Fibroblast of lung (primary cell): ENCODE measurements at regions not wholly inside any gene's neighbourhood (a gene's known extent, or its start where the extent isn't known, plus 50 kb on each side); places are given as distances from the start of the nearest gene placed in this dataset.

Experiments
- DNase-seq, 2 donors: peaks; one replicate each; pipeline versions ENCODE4 v3.0.0 to v3.0.0-alpha.2; 2010; ENCODE audit warnings: low read depth in 2 of 2
- H2AFZ ChIP-seq: 2 replicates; pipeline ENCODE4 v1.5.1; 2012; ENCODE audit warnings: low read length, control low read depth, inconsistent platforms
- H3K27ac ChIP-seq: 2 replicates; pipeline ENCODE4 v1.5.1; 2011; ENCODE audit warnings: low read length, control low read depth; ENCODE audit not compliant: insufficient read depth
- H3K27me3 ChIP-seq: 2 replicates; pipeline ENCODE4 v1.5.1; 2011; ENCODE audit warnings: mild to moderate bottlenecking, low read length; ENCODE audit not compliant: control insufficient read depth, insufficient read depth
- H3K36me3 ChIP-seq: 2 replicates; pipeline ENCODE4 v1.5.1; 2011; ENCODE audit warnings: low read length; ENCODE audit not compliant: control insufficient read depth, insufficient read depth
- H3K4me1 ChIP-seq: 2 replicates; pipeline ENCODE4 v1.5.1; 2011; ENCODE audit warnings: low read length; ENCODE audit not compliant: control insufficient read depth, insufficient read depth; ENCODE audit errors: extremely low read depth
- H3K4me2 ChIP-seq: 2 replicates; pipeline ENCODE4 v1.5.1; 2011; ENCODE audit warnings: low read length, control low read depth; ENCODE audit not compliant: insufficient read depth; ENCODE audit errors: extremely low read depth
- H3K4me3 ChIP-seq, 4 experiments: fragments of 200-600 bp in 1 of 4; sonication (generic) in 1 of 4; replicated peaks in 1 of 4; 2 replicates each; pipeline ENCODE4 v1.5.1; 2011 to 2016; ENCODE audit warnings: low read length in 4 of 4, low read depth in 3 of 4, mild to moderate bottlenecking in 3 of 4, control low read depth in 2 of 4, inconsistent platforms in 1 of 4, mixed read lengths in 1 of 4; ENCODE audit not compliant: insufficient read depth in 1 of 4; ENCODE audit errors: control extremely low read depth in 1 of 4
- H3K79me2 ChIP-seq: 2 replicates; pipeline ENCODE4 v1.5.1; 2012; ENCODE audit warnings: mild to moderate bottlenecking, low read length, inconsistent platforms; ENCODE audit not compliant: control insufficient read depth, insufficient read depth
- H3K9ac ChIP-seq: 2 replicates; pipeline ENCODE4 v1.5.1; 2011; ENCODE audit warnings: mild to moderate bottlenecking, low read length, control low read depth; ENCODE audit not compliant: insufficient read depth
- H3K9me3 ChIP-seq: 2 replicates; pipeline ENCODE4 v1.5.1; 2012; ENCODE audit warnings: low read depth, low read length; ENCODE audit not compliant: control insufficient read depth, insufficient read depth
- H4K20me1 ChIP-seq: 2 replicates; pipeline ENCODE4 v1.5.1; 2011; ENCODE audit warnings: low read length; ENCODE audit not compliant: control insufficient read depth, insufficient read depth; ENCODE audit errors: extremely low read depth
- EZH2 ChIP-seq: IDR thresholded peaks from 2 replicates; pipeline ENCODE4 v1.5.1; 2012; ENCODE audit warnings: low read length, control low read depth, mild to moderate bottlenecking; ENCODE audit errors: missing control alignments
- TF ChIP-seq, protein P1 (sequence below), 2 donors: IDR thresholded peaks in 1 of 2; conservative IDR thresholded peaks in 1 of 2; 1 replicate in 1 of 2; 2 replicates in 1 of 2; pipeline ENCODE4 v1.5.1; 2011 to 2012; ENCODE audit warnings: low read length in 2 of 2, control low read depth in 1 of 2, inconsistent platforms in 1 of 2, low read depth in 1 of 2, mild to moderate bottlenecking in 1 of 2

DNA sequence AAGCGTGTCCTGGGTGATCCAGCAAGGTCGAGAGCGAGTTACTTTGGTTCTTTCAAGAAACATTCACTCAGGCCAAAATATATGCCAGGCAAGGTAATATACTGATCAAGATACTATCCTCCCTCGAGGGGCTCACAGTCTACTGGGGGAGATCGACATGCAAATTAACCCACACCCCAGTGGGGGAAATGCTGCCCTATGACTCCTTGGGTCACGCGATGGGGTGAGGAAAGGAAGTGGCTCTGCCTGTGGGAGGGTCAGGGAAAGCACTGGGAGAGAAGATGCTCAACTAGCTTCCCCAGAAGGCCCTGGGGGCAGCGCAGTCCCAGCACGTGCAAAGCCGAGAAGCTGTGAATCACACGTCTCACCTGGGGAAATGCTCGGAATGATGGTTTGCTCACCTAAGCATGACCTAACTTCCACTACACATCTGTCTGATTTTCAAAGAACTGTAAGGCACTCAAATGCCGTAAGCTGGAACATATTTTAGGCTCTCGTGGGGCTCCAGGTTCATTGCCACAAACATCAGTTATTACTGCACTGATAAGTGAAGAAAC is 130.7 kb downstream of the RCN1 start:
- TF ChIP-seq, protein P1, sequence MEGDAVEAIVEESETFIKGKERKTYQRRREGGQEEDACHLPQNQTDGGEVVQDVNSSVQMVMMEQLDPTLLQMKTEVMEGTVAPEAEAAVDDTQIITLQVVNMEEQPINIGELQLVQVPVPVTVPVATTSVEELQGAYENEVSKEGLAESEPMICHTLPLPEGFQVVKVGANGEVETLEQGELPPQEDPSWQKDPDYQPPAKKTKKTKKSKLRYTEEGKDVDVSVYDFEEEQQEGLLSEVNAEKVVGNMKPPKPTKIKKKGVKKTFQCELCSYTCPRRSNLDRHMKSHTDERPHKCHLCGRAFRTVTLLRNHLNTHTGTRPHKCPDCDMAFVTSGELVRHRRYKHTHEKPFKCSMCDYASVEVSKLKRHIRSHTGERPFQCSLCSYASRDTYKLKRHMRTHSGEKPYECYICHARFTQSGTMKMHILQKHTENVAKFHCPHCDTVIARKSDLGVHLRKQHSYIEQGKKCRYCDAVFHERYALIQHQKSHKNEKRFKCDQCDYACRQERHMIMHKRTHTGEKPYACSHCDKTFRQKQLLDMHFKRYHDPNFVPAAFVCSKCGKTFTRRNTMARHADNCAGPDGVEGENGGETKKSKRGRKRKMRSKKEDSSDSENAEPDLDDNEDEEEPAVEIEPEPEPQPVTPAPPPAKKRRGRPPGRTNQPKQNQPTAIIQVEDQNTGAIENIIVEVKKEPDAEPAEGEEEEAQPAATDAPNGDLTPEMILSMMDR (conservative IDR thresholded peaks at IDR 0.05 in 1 of 2, IDR thresholded peaks at IDR 0.05 in 1 of 2; ENCODE audit: low read depth in 1 of 2, low read length in 2 of 2) = no peak
- TF ChIP-seq EZH2 = no peak
- H3K36me3 ChIP-seq = no peaks in the 10 kb centered on the region
- H3K27ac ChIP-seq = no peak overlapping the region

DNA sequence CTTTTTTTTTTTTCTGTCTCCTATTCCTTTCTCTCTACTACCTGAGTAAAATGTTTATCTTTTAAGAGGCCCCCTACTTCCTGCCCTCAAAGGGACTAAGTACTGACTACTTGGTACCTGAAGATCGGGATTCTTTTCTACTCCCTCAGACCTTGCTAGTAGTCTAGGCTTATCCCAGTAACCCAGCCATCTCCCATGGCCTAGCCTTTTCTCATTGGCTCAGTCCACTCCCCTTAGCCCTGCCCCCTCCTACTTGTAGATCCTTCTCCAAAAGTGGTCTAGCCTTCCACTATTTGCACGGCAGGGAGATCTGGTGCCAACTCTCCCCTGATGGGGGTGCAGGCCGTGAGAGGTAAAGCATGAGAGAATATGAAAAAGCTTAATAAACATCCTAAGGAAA is 133.7 kb downstream of the RCN1 start:
- Histone ChIP-seq H3K79me2 (no peaks in the 10 kb centered on the region), H3K4me3 (no peak overlapping the region), H3K4me1 (no peaks in the 10 kb centered on the region), H3K27me3 (no peaks in the 10 kb centered on the region), H3K9ac (no peak overlapping the region), H4K20me1 (no peaks in the 10 kb centered on the region), H3K27ac (no peak overlapping the region), H3K36me3 (no peaks in the 10 kb centered on the region), H3K9me3 (no peaks in the 10 kb centered on the region), H3K4me2 (no peak overlapping the region), H2AFZ (no peak overlapping the region)
- no peak for DNase-seq
- TF ChIP-seq, protein P1 (conservative IDR thresholded peaks at IDR 0.05 in 1 of 2, IDR thresholded peaks at IDR 0.05 in 1 of 2; ENCODE audit: low read depth in 1 of 2, low read length in 2 of 2) = no peak
- TF ChIP-seq EZH2 = no peak

More for the DNA sequence above, 130.7 kb downstream of the RCN1 start:
- Histone ChIP-seq H3K9me3 (no peaks in the 10 kb centered on the region), H3K27me3 (no peaks in the 10 kb centered on the region), H3K9ac (no peak overlapping the region), H3K4me1 (no peaks in the 10 kb centered on the region), H3K79me2 (no peaks in the 10 kb centered on the region), H2AFZ (no peak overlapping the region), H4K20me1 (no peaks in the 10 kb centered on the region), H3K4me3 (no peak overlapping the region), H3K4me2 (no peak overlapping the region)
- no peak for DNase-seq

DNA sequence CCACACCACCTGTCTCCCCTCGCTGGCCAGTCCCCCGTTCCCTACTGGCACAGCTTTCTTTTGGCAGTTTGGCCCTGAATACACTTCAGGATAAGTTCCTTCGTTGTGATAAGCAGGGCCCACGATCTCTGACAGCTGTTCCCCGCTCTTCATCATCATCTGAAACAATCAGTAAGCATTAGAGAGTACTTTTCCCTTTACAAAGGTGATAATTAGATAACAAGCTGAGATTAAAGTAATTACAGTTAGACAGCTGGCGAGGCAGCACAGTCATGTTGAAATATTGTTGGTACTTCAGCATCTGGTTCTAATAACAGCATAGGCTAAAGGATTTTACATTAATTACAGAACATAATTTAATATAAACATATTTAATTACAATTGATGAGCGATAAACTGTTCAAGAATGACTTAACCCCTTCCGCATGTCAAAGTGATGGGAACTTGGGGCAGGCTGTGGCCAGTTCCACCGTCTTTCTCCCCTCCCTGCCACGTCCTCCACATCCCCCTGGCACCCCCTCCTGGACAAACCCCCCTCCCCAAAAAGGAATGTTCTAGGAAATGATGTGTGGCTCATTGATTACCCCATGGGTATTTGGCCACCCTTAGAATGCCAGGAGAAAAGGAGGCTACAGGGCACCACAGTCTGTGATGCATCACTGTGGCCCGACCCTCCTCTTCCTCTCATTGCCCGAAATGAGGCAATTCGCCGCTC is 134.9 kb downstream of the RCN1 start:
- Histone ChIP-seq H3K27ac (no peak overlapping the region), H3K27me3 (no peaks in the 10 kb centered on the region), H3K9ac (no peak overlapping the region), H3K9me3 (no peaks in the 10 kb centered on the region), H4K20me1 (no peaks in the 10 kb centered on the region), H3K36me3 (no peaks in the 10 kb centered on the region), H3K79me2 (no peaks in the 10 kb centered on the region), H3K4me2 (no peak overlapping the region), H2AFZ (no peak overlapping the region), H3K4me3 (no peak overlapping the region), H3K4me1 (no peaks in the 10 kb centered on the region)
- TF ChIP-seq EZH2 = no peak
- TF ChIP-seq, protein P1 (conservative IDR thresholded peaks at IDR 0.05 in 1 of 2, IDR thresholded peaks at IDR 0.05 in 1 of 2; ENCODE audit: low read depth in 1 of 2, low read length in 2 of 2) = no peak
- DNase-seq = no peak
